PC-9 (cell line): ENCODE measurements at regions not wholly inside any gene's neighbourhood (a gene's known extent, or its start where the extent isn't known, plus 50 kb on each side); places are given as distances from the start of the nearest gene placed in this dataset.

Experiments used
- BruUV-seq: library from RNA; stranded (reverse); fragments of 400-500 nt; replicated peaks from 2 replicates; lab custom pipeline; 2021; lab: Mats Ljungman, UMichigan
- CTCF ChIA-PET: fragments of 300-600 bp; sonication (Branson Sonifier 250); formaldehyde crosslinking; loops from one replicate; lab custom pipeline; 2022; ENCODE audit warnings: antibody characterized with exemption; lab: Charles Lee
- POLR2A ChIA-PET: fragments of 300-600 bp; sonication (Branson Sonifier 250); formaldehyde crosslinking; loops from one replicate; lab custom pipeline; 2022; ENCODE audit warnings: antibody characterized with exemption; ENCODE audit not compliant: unreplicated experiment; lab: Charles Lee
- DNase-seq, 2 experiments: peaks; one replicate each; pipeline versions ENCODE4 v3.0.0 to v3.0.0-alpha.2; 2015 to 2022; ENCODE audit warnings: mixed read lengths in 1 of 2
- H2AFZ ChIP-seq: fragments of 200-600 bp; sonication (generic); 2 replicates; pipeline ENCODE4 v1.8.1; 2017; ENCODE audit warnings: antibody characterized with exemption
- H3F3A ChIP-seq: fragments of 200-600 bp; sonication (generic); 2 replicates; pipeline ENCODE4 v1.8.1; 2017; ENCODE audit warnings: antibody characterized with exemption, mild to moderate bottlenecking, low read depth; ENCODE audit not compliant: insufficient read depth
- H3K27ac ChIP-seq: fragments of 200-600 bp; sonication (generic); 2 replicates; pipeline ENCODE4 v1.6.1; 2016; ENCODE audit warnings: mixed run types
- H3K27me3 ChIP-seq: fragments of 200-600 bp; sonication (generic); 2 replicates; pipeline ENCODE4 v1.6.1; 2016; ENCODE audit warnings: low read depth, mixed run types; ENCODE audit not compliant: insufficient read depth
- H3K36me3 ChIP-seq: fragments of 200-600 bp; sonication (generic); 2 replicates; pipeline ENCODE4 v1.6.1; 2016; ENCODE audit warnings: low read depth, mixed run types
- H3K4me1 ChIP-seq: fragments of 200-600 bp; sonication (generic); replicated peaks from 2 replicates; pipeline ENCODE4 v1.6.1; 2016; ENCODE audit warnings: mixed run types; ENCODE audit not compliant: insufficient read depth
- H3K4me2 ChIP-seq: fragments of 200-600 bp; sonication (generic); 2 replicates; pipeline ENCODE4 v1.6.1; 2017; ENCODE audit warnings: mixed run types
- H3K4me3 ChIP-seq: fragments of 200-600 bp; sonication (generic); 2 replicates; pipeline ENCODE4 v1.6.1; 2016; ENCODE audit warnings: mixed run types
- H3K79me2 ChIP-seq: fragments of 200-600 bp; sonication (generic); 2 replicates; pipeline ENCODE4 v1.6.1; 2017; ENCODE audit warnings: low read depth, mixed run types
- H3K9me2 ChIP-seq: fragments of 200-600 bp; sonication (generic); 2 replicates; pipeline ENCODE4 v1.8.1; 2017; ENCODE audit warnings: mild to moderate bottlenecking; ENCODE audit not compliant: insufficient read depth
- H3K9me3 ChIP-seq: fragments of 200-600 bp; sonication (generic); 2 replicates; pipeline ENCODE4 v1.8.1; 2016; ENCODE audit warnings: low read depth; ENCODE audit not compliant: insufficient read depth
- H4K20me1 ChIP-seq: fragments of 200-600 bp; sonication (generic); 2 replicates; pipeline ENCODE4 v1.8.1; 2017; ENCODE audit not compliant: insufficient read depth
- EZH2 ChIP-seq: fragments of 200-600 bp; sonication (generic); IDR thresholded peaks from 2 replicates; pipeline ENCODE4 v1.8.0; 2017; ENCODE audit warnings: antibody characterized with exemption, low read depth
- intact Hi-C: fragments of 100-400 bp; cut with micrococcal nuclease; formaldehyde crosslinking; loops from one replicate; pipeline ENCODE4 v1.10.0; 2022; ENCODE audit not compliant: unreplicated experiment
- TF ChIP-seq, protein P1 (sequence below): fragments of 200-600 bp; sonication (generic); conservative IDR thresholded peaks from 2 replicates; pipeline ENCODE4 v1.6.1; 2017; ENCODE audit warnings: mixed run types, antibody characterized with exemption, mild to moderate bottlenecking, moderate library complexity

DNA sequence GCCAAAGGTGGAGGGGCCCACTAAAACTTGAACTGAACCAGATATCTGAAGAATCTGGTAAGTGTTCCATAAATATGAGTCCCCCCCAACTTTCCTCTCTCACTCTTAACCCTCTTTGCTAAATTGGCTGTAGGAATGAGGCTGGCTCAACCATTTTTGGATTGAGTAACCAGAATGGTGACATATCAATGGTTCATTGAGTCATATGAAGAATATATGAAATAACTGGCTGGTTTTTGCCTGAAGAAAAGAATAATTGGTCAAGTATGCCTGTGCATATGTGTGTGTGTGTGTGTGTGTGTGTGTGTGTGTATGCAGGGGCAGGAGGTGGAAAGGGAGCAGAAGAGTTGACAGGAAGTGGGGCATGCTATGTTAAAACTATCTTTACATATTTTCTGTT, 472.9 kb upstream of the THBS1 start:
- no peak overlapping the region for H3K4me3 ChIP-seq
- no peaks in the 10 kb centered on the region for H3F3A ChIP-seq
- BruUV-seq = no TSS peak
- no peaks in the 10 kb centered on the region for H3K9me2 ChIP-seq
- H3K79me2 ChIP-seq = no peaks in the 10 kb centered on the region
- ChIA-PET POLR2A (no interaction called here), CTCF (no interaction called here)
- no peaks in the 10 kb centered on the region for H3K4me1 ChIP-seq
- H3K9me3 ChIP-seq = no peaks in the 10 kb centered on the region
- no peak overlapping the region for H3K27ac ChIP-seq
- no peak for DNase-seq
- no peaks in the 10 kb centered on the region for H3K27me3 ChIP-seq
- H3K36me3 ChIP-seq = no peaks in the 10 kb centered on the region
- no peak overlapping the region for H2AFZ ChIP-seq
- intact Hi-C loops = no loop called here
- no peak overlapping the region for H3K4me2 ChIP-seq
- TF ChIP-seq, protein P1, sequence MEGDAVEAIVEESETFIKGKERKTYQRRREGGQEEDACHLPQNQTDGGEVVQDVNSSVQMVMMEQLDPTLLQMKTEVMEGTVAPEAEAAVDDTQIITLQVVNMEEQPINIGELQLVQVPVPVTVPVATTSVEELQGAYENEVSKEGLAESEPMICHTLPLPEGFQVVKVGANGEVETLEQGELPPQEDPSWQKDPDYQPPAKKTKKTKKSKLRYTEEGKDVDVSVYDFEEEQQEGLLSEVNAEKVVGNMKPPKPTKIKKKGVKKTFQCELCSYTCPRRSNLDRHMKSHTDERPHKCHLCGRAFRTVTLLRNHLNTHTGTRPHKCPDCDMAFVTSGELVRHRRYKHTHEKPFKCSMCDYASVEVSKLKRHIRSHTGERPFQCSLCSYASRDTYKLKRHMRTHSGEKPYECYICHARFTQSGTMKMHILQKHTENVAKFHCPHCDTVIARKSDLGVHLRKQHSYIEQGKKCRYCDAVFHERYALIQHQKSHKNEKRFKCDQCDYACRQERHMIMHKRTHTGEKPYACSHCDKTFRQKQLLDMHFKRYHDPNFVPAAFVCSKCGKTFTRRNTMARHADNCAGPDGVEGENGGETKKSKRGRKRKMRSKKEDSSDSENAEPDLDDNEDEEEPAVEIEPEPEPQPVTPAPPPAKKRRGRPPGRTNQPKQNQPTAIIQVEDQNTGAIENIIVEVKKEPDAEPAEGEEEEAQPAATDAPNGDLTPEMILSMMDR = no peak
- no peak for TF ChIP-seq EZH2
- H4K20me1 ChIP-seq = no peaks in the 10 kb centered on the region

DNA sequence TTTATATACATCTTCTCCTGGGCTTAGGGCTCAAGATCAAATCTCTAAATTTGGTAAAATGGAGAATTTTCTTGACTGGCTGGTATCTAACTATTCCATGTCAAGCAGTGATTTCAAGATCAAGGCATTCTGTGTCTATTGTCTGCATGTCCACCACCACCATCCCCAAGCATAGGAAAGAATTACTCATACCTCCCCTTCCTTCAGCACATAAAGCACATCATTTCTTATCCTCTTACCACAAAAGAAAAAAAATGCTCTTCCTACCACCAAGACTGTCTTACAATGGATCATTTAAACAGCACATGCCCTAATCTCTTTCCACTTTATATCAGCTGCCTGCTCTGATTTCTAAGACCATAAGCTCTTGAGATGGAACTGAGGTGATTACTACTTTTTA, 470.5 kb upstream of the THBS1 start:
- Histone ChIP-seq H3K4me2 (no peak overlapping the region), H3K9me2 (no peaks in the 10 kb centered on the region), H3K36me3 (no peaks in the 10 kb centered on the region), H4K20me1 (no peaks in the 10 kb centered on the region), H3K27me3 (no peaks in the 10 kb centered on the region), H3K9me3 (no peaks in the 10 kb centered on the region), H3K27ac (no peak overlapping the region), H3K79me2 (no peaks in the 10 kb centered on the region), H2AFZ (no peak overlapping the region), H3K4me3 (no peak overlapping the region), H3K4me1 (no peaks in the 10 kb centered on the region), H3F3A (no peaks in the 10 kb centered on the region)
- no TSS peak for BruUV-seq
- POLR2A ChIA-PET = no interaction called here
- DNase-seq = no peak
- no peak for TF ChIP-seq EZH2
- TF ChIP-seq, protein P1 = no peak
- intact Hi-C loops = no loop called here
- CTCF ChIA-PET = no interaction called here

DNA sequence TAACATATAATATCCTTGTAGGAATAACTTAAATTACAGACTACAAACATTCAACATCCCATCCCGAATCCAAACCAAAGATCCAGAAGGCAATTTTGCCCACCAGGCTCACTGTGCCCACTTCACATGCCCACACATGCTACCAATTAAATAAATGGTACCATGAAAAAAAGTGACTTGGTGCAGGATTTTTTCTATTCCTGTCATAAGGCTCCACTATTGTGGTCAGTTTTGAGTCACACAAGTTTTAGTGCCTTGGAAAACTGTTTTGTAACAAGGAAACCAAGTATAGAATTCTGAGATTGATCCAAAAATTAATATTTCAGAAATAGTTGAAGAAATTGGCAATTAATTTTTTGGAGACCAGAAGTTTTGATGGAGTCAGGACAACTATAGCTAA, 470.1 kb upstream of the THBS1 start:
- intact Hi-C loops = no loop called here

More for the DNA sequence above, 470.1 kb upstream of the THBS1 start:
- BruUV-seq = no TSS peak
- Histone ChIP-seq H3K4me2 (no peak overlapping the region), H4K20me1 (no peaks in the 10 kb centered on the region), H3K36me3 (no peaks in the 10 kb centered on the region), H3K4me1 (no peaks in the 10 kb centered on the region), H3K79me2 (no peaks in the 10 kb centered on the region), H3K9me3 (no peaks in the 10 kb centered on the region), H3F3A (no peaks in the 10 kb centered on the region), H2AFZ (no peak overlapping the region), H3K4me3 (no peak overlapping the region), H3K27ac (no peak overlapping the region), H3K9me2 (no peaks in the 10 kb centered on the region), H3K27me3 (no peaks in the 10 kb centered on the region)
- ChIA-PET POLR2A (no interaction called here), CTCF (no interaction called here)
- TF ChIP-seq, protein P1 = no peak
- TF ChIP-seq EZH2 = no peak
- DNase-seq = no peak
